PC-3 (cell line): ENCODE measurements at regions not wholly inside any gene's neighbourhood (a gene's known extent, or its start where the extent isn't known, plus 50 kb on each side); places are given as distances from the start of the nearest gene placed in this dataset.
A peak's percentile ranks its signal among the peaks of the same experiment; 100 is the strongest.

Source experiments
- ATAC-seq: fragments of 200-7000 bp; cut with Tn5 transposase; 2 replicates; pipeline ENCODE4 v1.9.1; 2020; ENCODE audit warnings: mild to moderate bottlenecking, moderate library complexity
- BruUV-seq: library from RNA; stranded (reverse); fragments of 400-500 nt; replicated peaks from 2 replicates; lab custom pipeline; 2021; lab: Mats Ljungman, UMichigan
- CTCF ChIA-PET: fragments of 300-600 bp; sonication (Branson Sonifier 250); formaldehyde crosslinking; loops from one replicate; lab custom pipeline; 2022; ENCODE audit warnings: antibody characterized with exemption; lab: Charles Lee
- POLR2A ChIA-PET: fragments of 300-600 bp; sonication (Branson Sonifier 250); formaldehyde crosslinking; loops from one replicate; lab custom pipeline; 2022; ENCODE audit warnings: antibody characterized with exemption; ENCODE audit not compliant: unreplicated experiment; lab: Charles Lee
- DNase-seq: peaks from one replicate; pipeline ENCODE4 v3.0.0-alpha.2; 2015
- H2AFZ ChIP-seq: fragments of 300-600 bp; sonication (generic); 2 replicates; pipeline ENCODE4 v1.6.0; 2016; ENCODE audit warnings: antibody characterized with exemption, low read length
- H3F3A ChIP-seq: fragments of 300-600 bp; sonication (generic); one replicate; pipeline ENCODE4 v1.6.0; 2017; ENCODE audit warnings: antibody characterized with exemption, low read length, control low read depth, mild to moderate bottlenecking; ENCODE audit not compliant: unreplicated experiment
- H3K27ac ChIP-seq: fragments of 300-600 bp; sonication (generic); 2 replicates; pipeline ENCODE4 v1.5.1; 2016; ENCODE audit warnings: mild to moderate bottlenecking, low read length
- H3K27me3 ChIP-seq: fragments of 300-600 bp; sonication (generic); 2 replicates; pipeline ENCODE4 v1.6.1; 2016; ENCODE audit warnings: low read length, mixed read lengths
- H3K36me3 ChIP-seq: fragments of 300-600 bp; sonication (generic); 2 replicates; pipeline ENCODE4 v1.6.1; 2016; ENCODE audit warnings: low read depth, mixed run types, low read length, mixed read lengths
- H3K4me1 ChIP-seq: fragments of 300-600 bp; sonication (generic); 2 replicates; pipeline ENCODE4 v1.5.1; 2016; ENCODE audit warnings: low read length; ENCODE audit not compliant: insufficient read depth
- H3K4me2 ChIP-seq: fragments of 300-600 bp; sonication (generic); 2 replicates; pipeline ENCODE4 v1.6.0; 2016; ENCODE audit warnings: low read length
- H3K4me3 ChIP-seq: fragments of 300-600 bp; sonication (generic); 2 replicates; pipeline ENCODE4 v1.5.1; 2016; ENCODE audit warnings: mild to moderate bottlenecking, low read length, mixed read lengths
- H3K79me2 ChIP-seq: fragments of 300-600 bp; sonication (generic); 2 replicates; pipeline ENCODE4 v1.6.1; 2017; ENCODE audit warnings: low read length, mixed read lengths
- H3K9ac ChIP-seq: fragments of 300-600 bp; sonication (generic); 2 replicates; pipeline ENCODE4 v1.6.0; 2016; ENCODE audit warnings: mild to moderate bottlenecking, low read length
- H3K9me2 ChIP-seq: fragments of 300-600 bp; sonication (generic); replicated peaks from 2 replicates; pipeline ENCODE4 v1.6.1; 2016; ENCODE audit warnings: mixed run types, low read length, mixed read lengths
- H3K9me3 ChIP-seq: fragments of 300-600 bp; sonication (generic); 2 replicates; pipeline ENCODE4 v1.6.1; 2016; ENCODE audit warnings: low read length, mixed read lengths
- H4K20me1 ChIP-seq: fragments of 300-600 bp; sonication (generic); 2 replicates; pipeline ENCODE4 v1.6.1; 2016; ENCODE audit warnings: low read length, mixed read lengths
- CTCF ChIP-seq: fragments of 300-600 bp; sonication (generic); conservative IDR thresholded peaks from 2 replicates; pipeline ENCODE4 v1.5.1; 2017; ENCODE audit warnings: antibody characterized with exemption, low read depth, mild to moderate bottlenecking, low read length
- EZH2 ChIP-seq: fragments of 300-600 bp; sonication (generic); IDR thresholded peaks from one replicate; pipeline ENCODE4 v1.6.1; 2017; ENCODE audit warnings: antibody characterized with exemption, mild to moderate bottlenecking, low read length; ENCODE audit not compliant: unreplicated experiment
- EZH2phosphoT487 ChIP-seq: fragments of 300-600 bp; sonication (generic); IDR thresholded peaks from 2 replicates; pipeline ENCODE4 v1.6.1; 2018; ENCODE audit warnings: mild to moderate bottlenecking, antibody characterized with exemption, low read length, borderline replicate concordance
- intact Hi-C: fragments of 100-400 bp; cut with micrococcal nuclease; formaldehyde crosslinking; loops from 2 replicates; pipeline ENCODE4 v1.9.0; 2023

GRCh38 chr3:144426366-144426765 is 454.7 kb downstream of the DIPK2A start:
- H3K9me2 ChIP-seq: no peaks in the 10 kb centered on the region
- POLR2A ChIA-PET: no interaction called here
- no peaks in the 10 kb centered on the region for H3K36me3 ChIP-seq
- CTCF ChIA-PET: no interaction called here
- no peak overlapping the region for H3K9ac ChIP-seq
- no TSS peak for BruUV-seq
- intact Hi-C loops: no loop called here
- H3K27me3 ChIP-seq: no peaks in the 10 kb centered on the region
- H3K27ac ChIP-seq: no peak overlapping the region
- no peak overlapping the region for H3K4me2 ChIP-seq
- H3F3A ChIP-seq: no peaks in the 10 kb centered on the region
- no peak overlapping the region for H2AFZ ChIP-seq
- no peak overlapping the region for H3K4me3 ChIP-seq
- H3K9me3 ChIP-seq: no peaks in the 10 kb centered on the region
- H3K79me2 ChIP-seq: no peaks in the 10 kb centered on the region
- no peak for TF ChIP-seq EZH2
- ATAC-seq (no peak), DNase-seq (no peak)
- H4K20me1 ChIP-seq: no peaks in the 10 kb centered on the region
- peaks cover 12% of the 10 kb centered on the region; the same call in 1 of the 2 replicates for H3K4me1 ChIP-seq

- Histone ChIP-seq H3K4me1 (peaks cover 12% of the 10 kb centered on the region; the same call in 1 of the 2 replicates), H3F3A (no peaks in the 10 kb centered on the region), H3K9me3 (no peaks in the 10 kb centered on the region), H3K9ac (no peak overlapping the region), H3K4me3 (no peak overlapping the region), H3K27ac (no peak overlapping the region), H3K79me2 (no peaks in the 10 kb centered on the region), H4K20me1 (no peaks in the 10 kb centered on the region), H3K36me3 (no peaks in the 10 kb centered on the region), H3K4me2 (no peak overlapping the region), H3K27me3 (no peaks in the 10 kb centered on the region), H3K9me2 (no peaks in the 10 kb centered on the region), H2AFZ (no peak overlapping the region)
- BruUV-seq: no TSS peak
- ATAC-seq: no peak
- no peak for DNase-seq
- ChIA-PET POLR2A (no interaction called here), CTCF (no interaction called here)
- TF ChIP-seq EZH2phosphoT487 (no peak), EZH2 (no peak), CTCF (no peak)
- intact Hi-C loops: no loop called here
These were observed 455.3 kb downstream of the DIPK2A start for GRCh38 chr3:144426967-144427366.

GRCh38 chr3:144429719-144430121 is 458.1 kb downstream of the DIPK2A start:
- H3F3A ChIP-seq: no peaks in the 10 kb centered on the region
- no peak overlapping the region for H2AFZ ChIP-seq
- peak overlapping the region; percentile 35; the same call in 1 of the 2 replicates for H3K9ac ChIP-seq
- H3K4me3 ChIP-seq: no peak overlapping the region
- H3K9me3 ChIP-seq: no peaks in the 10 kb centered on the region
- H3K9me2 ChIP-seq: no peaks in the 10 kb centered on the region
- DNase-seq (peak; percentile 79), ATAC-seq (peak; percentile 75)
- BruUV-seq: no TSS peak
- H3K4me1 ChIP-seq: peaks cover 24% of the 10 kb centered on the region; the same call in 1 of the 2 replicates
- no peak for TF ChIP-seq EZH2
- TF ChIP-seq CTCF: no peak
- no peak for TF ChIP-seq EZH2phosphoT487
- CTCF ChIA-PET: no interaction called here
- H3K27me3 ChIP-seq: no peaks in the 10 kb centered on the region
- intact Hi-C loops: loop anchor here (5.0 kb wide), 1 partner anchor 457 kb away; the partner anchor contains the start of gene DIPK2A
- no peaks in the 10 kb centered on the region for H3K36me3 ChIP-seq
- peak overlapping the region; percentile 32 for H3K4me2 ChIP-seq
- no peaks in the 10 kb centered on the region for H4K20me1 ChIP-seq
- POLR2A ChIA-PET: no interaction called here
- H3K27ac ChIP-seq: peak overlapping the region; percentile 89
- no peaks in the 10 kb centered on the region for H3K79me2 ChIP-seq
